HG02981 (cell line): ENCODE measurements at regions not wholly inside any gene's neighbourhood (a gene's known extent, or its start where the extent isn't known, plus 50 kb on each side); places are given as distances from the start of the nearest gene placed in this dataset.
"Not testable (repeated sequence)": the region's sequence is repeated elsewhere in the genome, so short reads cannot be mapped to it uniquely, and the experiment has no call there.

Source experiments
- ATAC-seq: cut with Tn5 transposase; IDR thresholded peaks from one replicate; pipeline ENCODE4 v1.9.1; 2021; ENCODE audit warnings: mild to moderate bottlenecking, moderate library complexity; ENCODE audit not compliant: unreplicated experiment

- not testable (repeated sequence) for ATAC-seq
Observed at GRCh38 chr4:131883181-131883580, 1265.9 kb upstream of the PCDH10 start.

DNA sequence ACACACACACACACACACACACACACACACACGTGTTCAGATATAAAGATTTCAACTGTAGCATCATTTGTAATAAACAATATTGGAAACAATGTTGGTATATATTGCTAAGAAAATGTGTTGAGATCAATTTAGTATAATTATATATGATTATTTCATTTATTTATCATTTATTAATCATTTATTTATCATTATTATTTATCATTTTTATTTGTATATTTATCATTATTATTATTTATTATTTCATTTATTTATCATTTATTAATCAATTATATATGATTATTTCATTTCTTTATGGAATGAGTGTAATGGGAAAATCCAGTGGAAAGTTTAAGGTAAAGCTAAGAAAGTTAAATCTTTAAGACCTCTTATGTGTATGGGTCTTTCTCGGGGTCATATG lies 1223.4 kb upstream of the PCDH10 start:
- not testable (repeated sequence) for ATAC-seq

- ATAC-seq: not testable (repeated sequence)
Observed at GRCh38 chr4:131967646-131968045, 1181.4 kb upstream of the PCDH10 start.

- no peak for ATAC-seq
Observed at GRCh38 chr4:131974730-131975129, 1174.4 kb upstream of the PCDH10 start.

DNA sequence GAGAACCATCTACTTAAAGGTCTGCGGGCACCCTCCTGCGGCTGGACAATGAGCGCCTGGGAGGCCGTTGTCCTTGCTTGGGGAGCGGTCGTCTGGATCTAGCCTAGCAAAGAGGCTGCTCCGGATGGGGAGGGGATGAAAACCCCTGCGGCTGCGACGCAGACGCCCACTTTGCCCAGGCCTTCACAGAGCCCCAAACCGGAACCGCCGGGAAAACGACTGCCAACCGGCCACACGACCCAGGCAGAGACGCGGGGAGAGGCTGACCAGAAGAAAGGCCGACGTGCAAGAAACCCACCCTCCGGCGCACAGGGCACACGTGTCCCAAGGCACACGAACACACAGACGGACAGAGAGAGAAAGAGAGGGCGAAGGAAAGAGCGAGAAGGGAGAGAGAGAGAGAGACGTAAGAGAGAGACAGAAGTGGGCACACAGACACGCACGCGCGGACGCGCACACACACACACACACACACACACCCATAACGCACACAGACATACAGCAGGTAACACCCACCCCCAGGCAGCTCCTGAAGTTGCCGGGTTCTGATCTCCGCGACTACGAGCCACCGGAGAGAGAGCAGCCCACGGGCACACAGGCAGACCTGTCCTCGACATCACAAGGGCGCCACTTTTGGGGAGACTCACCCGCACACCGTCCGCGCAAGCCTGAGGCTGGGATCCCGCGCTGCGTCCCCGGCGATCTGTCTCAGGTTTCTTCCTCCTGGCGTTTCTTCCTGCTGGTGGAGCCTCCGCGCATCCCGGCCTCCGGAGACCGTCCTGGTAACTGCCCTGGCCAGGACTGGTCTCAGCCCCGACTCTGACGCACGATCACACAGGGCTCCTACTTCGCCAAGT lies 1173.6 kb upstream of the PCDH10 start:
- ATAC-seq: not testable (repeated sequence)

- ATAC-seq: not testable (repeated sequence)
Observed at GRCh38 chr4:131976133-131977002, 1172.7 kb upstream of the PCDH10 start.

DNA sequence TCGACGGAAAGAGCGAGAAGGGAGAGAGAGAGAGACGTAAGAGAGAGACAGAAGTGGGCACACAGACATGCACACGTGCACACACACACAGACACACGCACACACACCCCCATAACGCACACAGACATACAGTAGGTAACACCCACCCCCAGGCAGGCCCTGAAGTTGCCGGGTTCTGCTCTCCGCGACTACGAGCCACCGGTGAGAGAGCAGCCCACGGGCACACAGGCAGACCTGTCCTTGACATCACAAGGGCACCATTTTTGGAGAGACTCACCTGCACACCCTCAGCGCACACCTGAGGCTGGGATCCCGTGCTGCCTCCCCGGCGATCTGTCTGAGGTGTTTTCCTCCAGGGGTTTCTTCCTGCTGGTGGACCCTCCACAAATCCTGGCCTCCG lies 1171.0 kb upstream of the PCDH10 start:
- ATAC-seq: no peak

- ATAC-seq: no peak
Observed at GRCh38 chr4:131989576-131989975, 1159.5 kb upstream of the PCDH10 start.

DNA sequence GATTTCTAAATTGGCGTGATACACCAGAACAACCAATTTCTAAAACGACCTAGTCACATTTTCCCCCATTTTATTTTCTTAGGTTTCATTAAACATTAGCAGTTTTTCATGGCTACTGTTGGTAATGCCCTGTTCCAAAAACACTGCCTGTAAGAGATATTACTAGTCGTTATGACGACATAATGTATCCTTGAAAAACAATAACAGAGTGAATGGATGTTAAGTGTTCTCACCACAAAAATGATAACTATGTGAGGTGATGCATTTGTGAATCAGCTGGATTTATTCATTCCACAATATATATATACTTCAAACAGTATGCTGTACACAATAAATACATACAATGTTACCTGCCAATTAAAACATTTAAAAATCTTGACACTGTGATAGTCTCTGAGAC lies 1147.6 kb upstream of the PCDH10 start:
- ATAC-seq: no peak

DNA sequence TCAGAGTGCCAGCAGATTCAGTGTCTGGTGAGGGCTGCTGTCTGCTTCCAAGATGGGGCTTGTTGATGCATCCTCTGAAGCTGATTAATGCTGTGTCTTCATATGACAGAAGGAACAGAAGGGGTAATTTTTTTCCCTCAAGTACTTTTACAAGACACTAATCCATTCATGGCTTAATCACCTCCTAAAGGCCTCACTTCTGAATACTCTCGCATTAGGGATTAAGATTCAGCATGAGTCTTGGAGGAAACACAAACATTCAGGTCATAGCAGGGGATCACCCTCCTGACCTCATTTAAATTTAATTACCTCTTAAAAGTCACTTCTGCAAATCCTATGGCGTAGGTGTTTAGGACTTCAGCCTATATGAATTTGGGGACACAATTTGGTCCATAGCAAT lies 1145.5 kb upstream of the PCDH10 start:
- no peak for ATAC-seq

- no peak for ATAC-seq
Observed at GRCh38 chr4:132015321-132015720, 1133.8 kb upstream of the PCDH10 start.

- no peak for ATAC-seq
Observed at GRCh38 chr4:132016703-132017350, 1132.3 kb upstream of the PCDH10 start.

- no peak for ATAC-seq
Observed at GRCh38 chr4:132026166-132026565, 1122.9 kb upstream of the PCDH10 start.

GRCh38 chr4:132026816-132027215 lies 1122.3 kb upstream of the PCDH10 start:
- ATAC-seq: no peak

- no peak for ATAC-seq
Observed at GRCh38 chr4:132056496-132056895, 1092.6 kb upstream of the PCDH10 start.

GRCh38 chr4:132059227-132059626 lies 1089.9 kb upstream of the PCDH10 start:
- no peak for ATAC-seq

- ATAC-seq: no peak
Observed at GRCh38 chr4:132062611-132063239, 1086.4 kb upstream of the PCDH10 start.

GRCh38 chr4:132063829-132064228 lies 1085.3 kb upstream of the PCDH10 start:
- ATAC-seq: no peak

DNA sequence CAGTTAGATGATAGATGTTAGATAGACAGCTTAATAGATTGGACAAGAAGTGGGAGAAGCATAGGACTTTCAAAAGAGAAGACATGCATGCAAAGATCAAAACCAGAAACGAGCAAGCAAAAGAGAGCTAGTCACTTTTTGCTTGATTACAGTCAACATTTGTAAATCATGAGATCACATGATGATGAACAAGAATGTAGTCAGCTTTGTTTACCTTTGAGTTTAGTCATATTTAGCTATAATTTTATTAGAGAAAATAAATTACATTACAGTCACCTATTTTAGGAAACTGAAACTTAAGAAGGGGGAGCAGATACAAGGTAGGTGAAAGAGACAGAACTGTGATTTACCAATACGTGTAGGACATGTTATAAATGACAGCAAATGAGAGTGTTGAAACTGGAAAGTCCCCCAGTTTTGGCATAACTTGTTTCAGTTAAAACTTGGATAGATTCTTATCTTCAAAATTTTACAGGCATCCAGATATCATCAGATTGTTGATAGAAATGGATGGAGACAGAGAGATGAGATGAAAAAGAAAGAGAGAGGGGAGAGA lies 1083.1 kb upstream of the PCDH10 start:
- ATAC-seq: no peak

GRCh38 chr4:132071815-132072214 lies 1077.3 kb upstream of the PCDH10 start:
- ATAC-seq: no peak

DNA sequence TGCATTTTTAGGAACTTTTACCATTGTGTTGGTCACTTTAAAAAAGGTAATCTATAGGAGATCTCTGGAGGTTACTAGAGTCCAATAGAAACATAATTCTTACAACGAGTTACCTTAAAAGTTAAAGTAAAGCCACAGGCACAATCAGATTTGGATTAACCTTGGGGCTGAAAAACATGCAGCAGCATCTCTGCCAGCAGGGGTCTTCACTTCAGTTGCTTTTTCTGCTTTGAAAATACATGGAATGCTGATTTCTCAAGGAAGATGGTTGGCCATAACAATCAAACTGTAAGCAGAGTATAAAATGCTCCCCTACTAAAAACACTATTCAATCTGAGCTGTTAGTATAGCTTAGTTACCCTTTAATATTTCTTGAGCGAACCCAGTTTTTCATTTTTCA lies 1072.3 kb upstream of the PCDH10 start:
- ATAC-seq: no peak
